GM21423 (cell line): ENCODE measurements at regions not wholly inside any gene's neighbourhood (a gene's known extent, or its start where the extent isn't known, plus 50 kb on each side); places are given as distances from the start of the nearest gene placed in this dataset.

Experiments used
- ATAC-seq: cut with Tn5 transposase; IDR thresholded peaks from one replicate; pipeline ENCODE4 v1.9.1; 2021; ENCODE audit warnings: mild to moderate bottlenecking, moderate library complexity; ENCODE audit not compliant: unreplicated experiment

- ATAC-seq: no peak
Observed at GRCh38 chr4:188197566-188197965, 58.3 kb downstream of the TRIML1 start.

GRCh38 chr4:188198982-188199792 lies 59.9 kb downstream of the TRIML1 start:
- no peak for ATAC-seq

- no peak for ATAC-seq
Observed at GRCh38 chr4:188201851-188202250, 62.6 kb downstream of the TRIML1 start.

DNA sequence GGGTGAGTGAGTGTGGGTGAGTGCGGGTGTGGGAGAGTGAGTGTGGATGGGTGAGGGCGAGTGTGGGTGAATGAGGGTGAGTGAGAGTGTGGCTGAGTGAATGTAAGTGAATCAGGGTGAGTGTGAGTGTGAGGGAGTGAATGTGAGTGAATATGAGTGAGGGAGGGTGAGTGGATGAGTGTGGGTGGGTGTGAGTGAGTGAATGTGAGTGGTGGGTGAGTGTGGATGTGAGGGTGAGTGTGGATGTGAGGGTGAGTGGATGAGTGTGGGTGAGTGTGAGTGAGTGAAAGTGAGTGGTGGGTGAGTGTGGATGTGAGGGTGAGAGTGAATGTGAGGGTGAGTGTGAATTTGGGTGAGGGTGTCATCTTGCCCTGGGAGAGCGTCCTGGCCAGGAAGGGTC lies 67.5 kb downstream of the TRIML1 start:
- ATAC-seq: no peak

- no peak for ATAC-seq
Observed at GRCh38 chr4:188214861-188215260, 75.6 kb downstream of the TRIML1 start.

DNA sequence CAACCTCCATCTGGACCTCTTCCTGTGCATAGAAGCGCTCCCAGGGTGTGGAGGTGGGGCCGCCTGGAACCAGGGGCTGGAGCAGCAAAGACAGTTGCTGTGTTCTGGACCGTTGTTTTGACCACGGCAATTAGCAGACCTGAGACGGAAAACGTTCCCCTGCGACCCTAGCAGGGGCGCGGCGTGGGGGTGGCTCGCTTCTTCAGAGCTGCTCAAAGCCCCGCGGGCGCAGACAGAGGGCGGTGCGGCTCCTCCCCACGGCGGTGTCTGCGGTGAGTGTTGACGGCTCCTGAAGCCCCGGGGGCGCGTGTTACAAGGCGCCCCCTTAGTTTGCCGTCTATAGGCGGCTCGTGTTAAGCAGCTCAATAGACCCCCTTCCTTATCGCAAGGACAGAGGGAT lies 79.2 kb downstream of the TRIML1 start:
- ATAC-seq: no peak

GRCh38 chr4:188220006-188220405 lies 80.8 kb downstream of the TRIML1 start:
- ATAC-seq: no peak

DNA sequence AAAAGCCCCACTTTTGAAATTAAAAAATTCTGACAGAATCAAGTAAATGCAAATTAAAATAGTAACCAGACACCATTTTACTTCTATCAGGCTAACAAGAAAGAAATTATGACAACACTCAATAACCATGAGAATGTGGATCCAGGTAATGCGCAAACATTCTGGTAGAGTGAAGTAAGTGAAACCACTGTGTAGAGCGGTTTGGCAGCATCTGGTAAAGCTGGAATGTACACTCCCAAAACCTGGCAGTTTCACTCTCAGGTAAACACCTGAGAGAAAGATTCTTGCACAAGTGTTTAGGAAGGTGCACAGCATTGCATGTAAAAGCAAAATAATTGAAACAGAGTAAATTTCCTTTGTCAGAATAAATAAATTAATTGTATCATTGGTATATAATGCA lies 81.8 kb downstream of the TRIML1 start:
- no peak for ATAC-seq

DNA sequence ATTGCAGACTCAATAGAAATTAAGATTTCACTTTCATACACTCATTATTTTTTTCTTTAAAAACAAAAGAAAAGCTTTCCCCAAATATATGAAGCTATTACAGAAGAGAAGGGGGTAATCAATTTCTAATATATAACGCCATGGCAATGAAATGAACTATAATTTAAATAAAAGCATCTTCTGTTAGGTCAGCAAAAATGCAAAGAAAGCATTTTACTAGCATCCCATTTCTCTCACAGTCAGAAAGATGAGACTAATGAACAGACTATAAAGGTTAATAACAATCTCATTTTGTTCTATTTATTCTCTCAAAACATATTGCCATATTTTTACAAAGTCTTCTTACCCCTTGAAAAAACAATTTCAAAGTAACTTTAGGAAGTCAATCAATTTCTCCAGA lies 89.0 kb downstream of the TRIML1 start:
- ATAC-seq: no peak

GRCh38 chr4:188232428-188232827 lies 93.2 kb downstream of the TRIML1 start:
- ATAC-seq: no peak

DNA sequence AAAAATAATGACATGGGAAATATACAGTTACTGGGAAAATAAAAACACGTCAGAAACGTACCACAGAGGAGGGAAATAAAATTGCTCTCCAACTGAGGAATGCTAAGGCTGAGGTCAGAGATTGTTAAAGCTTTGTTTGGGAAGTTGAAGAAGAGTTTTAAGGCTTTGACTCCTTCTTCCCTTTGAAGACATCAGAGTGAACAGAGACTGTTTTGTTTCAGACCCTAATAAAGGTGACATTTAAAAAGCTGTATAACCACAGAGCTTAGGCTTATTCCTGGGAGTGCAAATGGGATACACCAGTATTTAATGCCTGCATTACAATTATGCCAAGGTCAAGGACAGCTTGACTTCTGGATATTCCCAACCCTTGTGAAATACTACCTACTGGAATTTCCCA lies 102.8 kb downstream of the TRIML1 start:
- no peak for ATAC-seq

- ATAC-seq: no peak
Observed at GRCh38 chr4:188245651-188246050, 106.4 kb downstream of the TRIML1 start.

DNA sequence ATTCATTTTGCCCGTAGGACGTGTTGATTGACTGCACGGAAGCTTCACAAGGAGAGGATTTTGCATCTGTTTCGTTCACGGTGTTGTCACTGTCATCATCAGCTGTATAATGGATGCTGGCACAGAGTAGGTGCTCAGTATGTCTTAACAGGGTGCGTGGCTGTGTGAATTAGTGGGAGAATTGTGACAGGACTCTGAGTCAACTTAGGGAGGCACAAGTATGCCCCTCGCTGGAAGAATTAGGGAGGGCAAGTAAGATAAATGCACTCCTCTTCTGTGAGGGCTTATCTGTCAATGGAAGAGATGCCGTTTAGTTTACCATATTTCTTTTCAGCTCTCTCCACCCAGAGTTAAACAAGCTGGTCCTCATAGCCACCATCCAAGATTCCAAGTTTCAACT lies 107.2 kb downstream of the TRIML1 start:
- ATAC-seq: no peak

- ATAC-seq: no peak
Observed at GRCh38 chr4:188254211-188254610, 115.0 kb downstream of the TRIML1 start.

- no peak for ATAC-seq
Observed at GRCh38 chr4:188262464-188262863, 123.2 kb downstream of the TRIML1 start.

DNA sequence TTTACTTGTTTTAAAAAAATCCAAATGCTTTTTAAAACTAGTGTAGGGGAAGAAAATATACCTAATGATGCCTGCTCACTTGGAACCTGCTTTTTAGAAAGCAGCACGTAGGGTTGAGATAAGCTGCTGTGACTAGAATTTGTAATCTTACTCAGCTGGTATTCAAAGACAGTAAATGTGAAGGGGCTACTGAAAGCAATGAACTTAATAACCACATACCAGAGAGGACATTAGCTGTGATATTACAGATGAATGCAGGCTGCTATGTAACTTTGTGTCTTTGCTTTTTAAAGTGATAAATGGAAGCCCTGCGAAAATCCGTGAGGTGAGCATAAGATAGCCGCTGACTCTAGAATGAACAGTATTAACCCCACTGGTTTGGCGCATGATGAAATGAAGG lies 124.1 kb downstream of the TRIML1 start:
- ATAC-seq: no peak

DNA sequence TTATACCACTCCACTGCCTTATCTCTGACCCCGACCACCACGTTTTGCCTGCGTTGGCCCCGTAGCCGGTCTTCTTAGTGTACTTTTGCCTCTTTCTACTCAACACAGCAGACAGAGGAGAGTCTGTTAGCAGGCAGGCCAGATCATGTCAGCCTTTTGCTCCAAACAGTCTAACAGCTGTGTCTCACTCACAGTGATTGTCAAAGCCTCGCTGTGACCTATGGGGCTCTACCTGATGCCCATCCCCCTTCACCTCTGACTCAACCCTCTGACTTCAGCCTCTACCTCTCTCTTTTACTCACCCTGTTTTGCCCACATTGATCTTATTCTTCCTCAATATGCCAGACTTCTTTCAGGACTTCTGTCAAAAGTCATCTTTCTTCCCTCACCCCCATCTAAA lies 127.1 kb downstream of the TRIML1 start:
- ATAC-seq: no peak

DNA sequence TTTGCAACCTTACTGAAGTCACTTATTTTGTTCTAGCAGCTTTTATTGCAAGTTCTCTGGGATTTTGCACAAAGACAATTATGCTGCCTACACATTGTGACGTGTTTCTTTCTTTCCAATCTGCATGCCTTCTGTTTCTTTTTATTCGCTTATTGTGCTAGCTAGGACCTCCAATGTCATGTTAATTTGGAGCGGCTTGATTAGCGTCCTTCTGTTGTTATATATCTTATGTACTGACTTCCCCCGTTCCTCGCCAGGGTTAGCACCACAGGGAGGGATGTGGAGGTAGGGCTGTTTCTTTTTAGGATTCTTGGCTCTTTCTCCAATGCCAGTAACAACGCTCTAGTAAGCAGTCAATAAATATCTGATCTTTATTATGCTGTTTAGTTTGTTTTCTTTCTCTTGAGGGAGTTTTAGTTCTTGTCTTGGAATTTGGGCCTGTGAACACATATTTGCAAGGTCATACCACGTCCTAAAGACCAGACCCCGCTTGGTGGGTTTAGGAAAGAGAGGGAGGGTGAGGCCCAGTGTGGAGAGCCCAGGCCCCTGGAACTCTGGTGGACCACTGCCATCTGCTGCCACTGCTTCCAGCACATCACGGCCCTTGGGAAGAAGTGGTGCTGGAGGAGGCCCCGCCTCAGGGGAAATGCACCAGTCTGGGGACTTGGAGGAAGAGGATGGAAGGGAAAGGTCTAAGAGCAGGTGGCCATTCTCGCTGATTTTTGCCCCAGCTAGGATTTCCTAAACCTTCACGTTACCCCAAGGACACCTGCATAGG lies 129.1 kb downstream of the TRIML1 start:
- no peak for ATAC-seq

GRCh38 chr4:188270273-188271069 lies 131.2 kb downstream of the TRIML1 start:
- ATAC-seq: no peak

- ATAC-seq: no peak
Observed at GRCh38 chr4:188275686-188276085, 136.4 kb downstream of the TRIML1 start.

DNA sequence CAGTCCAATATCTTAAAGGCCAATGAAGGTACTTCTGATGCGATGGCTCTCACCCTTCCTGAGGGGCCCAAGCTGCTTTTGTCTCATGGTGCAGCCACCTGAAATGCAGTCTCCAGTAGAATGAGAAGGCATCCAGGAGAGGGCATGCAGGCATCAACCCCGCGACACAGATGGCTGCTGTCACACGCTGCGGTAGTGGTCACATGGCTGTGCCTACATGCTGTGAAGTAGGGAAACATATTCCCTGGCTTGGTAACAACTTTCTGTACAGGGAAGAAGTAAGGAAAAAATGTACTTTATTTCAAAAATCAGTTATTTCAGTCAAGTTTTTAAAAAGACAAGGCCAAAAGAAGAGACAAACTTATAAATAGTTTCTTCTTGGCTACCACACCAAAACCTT lies 139.9 kb downstream of the TRIML1 start:
- no peak for ATAC-seq
